Mucosa of descending colon (tissue), 3 donors: ENCODE measurements at regions not wholly inside any gene's neighbourhood (a gene's known extent, or its start where the extent isn't known, plus 50 kb on each side); places are given as distances from the start of the nearest gene placed in this dataset.
A peak's percentile ranks its signal among the peaks of the same experiment; 100 is the strongest.

Experiments used
- ATAC-seq: fragments of 200-7000 bp; cut with Tn5 transposase; one replicate; pipeline ENCODE4 v1.9.1; 2020; ENCODE audit warnings: mild to moderate bottlenecking, moderate library complexity
- DNase-seq, 3 donors: peaks; one replicate each; pipeline ENCODE4 v3.0.0-alpha.2; 2020
- H3K36me3 ChIP-seq: fragments of 200-600 bp; one replicate; pipeline ENCODE4 v1.8.0; 2021; ENCODE audit warnings: low read depth, mild to moderate bottlenecking
- H3K4me1 ChIP-seq: fragments of 200-600 bp; one replicate; pipeline ENCODE4 v1.8.0; 2021; ENCODE audit warnings: low read depth, mild to moderate bottlenecking
- H3K4me3 ChIP-seq: fragments of 200-600 bp; one replicate; pipeline ENCODE4 v1.8.0; 2021; ENCODE audit warnings: mild to moderate bottlenecking
- H3K9me3 ChIP-seq: fragments of 200-600 bp; one replicate; pipeline ENCODE4 v1.8.0; 2021; ENCODE audit warnings: mild to moderate bottlenecking
- intact Hi-C, 2 donors: fragments of 100-400 bp; cut with DNase I in 1 of 2; cut with micrococcal nuclease in 1 of 2; formaldehyde crosslinking; loops; one replicate each; pipeline versions ENCODE4 v1.11.0 to v1.11.1; 2022; cut with DNase I, micrococcal nuclease
- TF ChIP-seq, protein P1 (sequence below): fragments of 200-600 bp; IDR thresholded peaks from one replicate; pipeline ENCODE4 v1.8.0; 2022; ENCODE audit warnings: antibody characterized with exemption, mild to moderate bottlenecking
- donor health status: DM: no; HTN: no; CAD: no; lungs with moderate emphysema.
- donor health status: DM: no; HTN: no; CAD: no.
- donor health status: DM: no; HTN: yes; CAD: no.

- no peak overlapping the region for H3K4me3 ChIP-seq
- no peak for ATAC-seq
- H3K36me3 ChIP-seq, result no peaks in the 10 kb centered on the region
- TF ChIP-seq, protein P1, sequence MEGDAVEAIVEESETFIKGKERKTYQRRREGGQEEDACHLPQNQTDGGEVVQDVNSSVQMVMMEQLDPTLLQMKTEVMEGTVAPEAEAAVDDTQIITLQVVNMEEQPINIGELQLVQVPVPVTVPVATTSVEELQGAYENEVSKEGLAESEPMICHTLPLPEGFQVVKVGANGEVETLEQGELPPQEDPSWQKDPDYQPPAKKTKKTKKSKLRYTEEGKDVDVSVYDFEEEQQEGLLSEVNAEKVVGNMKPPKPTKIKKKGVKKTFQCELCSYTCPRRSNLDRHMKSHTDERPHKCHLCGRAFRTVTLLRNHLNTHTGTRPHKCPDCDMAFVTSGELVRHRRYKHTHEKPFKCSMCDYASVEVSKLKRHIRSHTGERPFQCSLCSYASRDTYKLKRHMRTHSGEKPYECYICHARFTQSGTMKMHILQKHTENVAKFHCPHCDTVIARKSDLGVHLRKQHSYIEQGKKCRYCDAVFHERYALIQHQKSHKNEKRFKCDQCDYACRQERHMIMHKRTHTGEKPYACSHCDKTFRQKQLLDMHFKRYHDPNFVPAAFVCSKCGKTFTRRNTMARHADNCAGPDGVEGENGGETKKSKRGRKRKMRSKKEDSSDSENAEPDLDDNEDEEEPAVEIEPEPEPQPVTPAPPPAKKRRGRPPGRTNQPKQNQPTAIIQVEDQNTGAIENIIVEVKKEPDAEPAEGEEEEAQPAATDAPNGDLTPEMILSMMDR, result no peak
- DNase-seq, result no peak
- no peaks in the 10 kb centered on the region for H3K9me3 ChIP-seq
- intact Hi-C loops, result no loop called here
- H3K4me1 ChIP-seq, result no peaks in the 10 kb centered on the region
Observed at GRCh38 chr9:119522381-119522780, 153.1 kb upstream of the BRINP1 start.

- Histone ChIP-seq H3K4me3 (no peak overlapping the region), H3K36me3 (no peaks in the 10 kb centered on the region), H3K9me3 (no peaks in the 10 kb centered on the region), H3K4me1 (no peaks in the 10 kb centered on the region)
- TF ChIP-seq, protein P1, result no peak
- peak in 1 of 3 donors; percentile 13 for DNase-seq
- peak; percentile 34 for ATAC-seq
- intact Hi-C loops, result no loop called here
Observed at GRCh38 chr9:119509291-119509905, 140.2 kb upstream of the BRINP1 start.

DNA sequence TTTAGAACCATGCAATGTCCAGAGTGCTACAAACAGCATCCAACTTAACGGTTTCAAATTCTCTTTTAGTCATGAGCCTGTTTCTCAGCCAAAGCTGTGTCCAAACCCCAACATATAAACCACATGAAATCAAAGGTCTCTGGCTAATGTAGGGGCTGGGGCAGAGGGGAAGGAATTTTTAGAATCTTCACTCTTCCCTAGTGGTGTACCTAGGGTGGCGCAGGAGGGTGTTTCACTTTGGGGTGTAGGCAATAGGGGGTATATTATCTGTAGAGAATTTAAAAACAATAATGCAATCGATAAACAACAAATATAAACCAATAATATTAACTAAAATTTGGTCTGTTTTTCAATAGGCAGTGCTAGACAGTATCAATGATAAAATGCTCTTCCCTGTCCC, 132.1 kb upstream of the BRINP1 start:
- TF ChIP-seq, protein P1, result no peak
- DNase-seq, result no peak
- Histone ChIP-seq H3K9me3 (no peaks in the 10 kb centered on the region), H3K4me3 (no peak overlapping the region), H3K4me1 (no peaks in the 10 kb centered on the region), H3K36me3 (no peaks in the 10 kb centered on the region)
- no peak for ATAC-seq
- intact Hi-C loops, result no loop called here

GRCh38 chr9:119500072-119500771, 131.0 kb upstream of the BRINP1 start:
- Histone ChIP-seq H3K4me3 (no peak overlapping the region), H3K9me3 (no peaks in the 10 kb centered on the region), H3K36me3 (no peaks in the 10 kb centered on the region), H3K4me1 (no peaks in the 10 kb centered on the region)
- intact Hi-C loops, result no loop called here
- no peak for ATAC-seq
- TF ChIP-seq, protein P1, result no peak
- DNase-seq, result no peak

GRCh38 chr9:119487118-119487827, 118.0 kb upstream of the BRINP1 start:
- Histone ChIP-seq H3K4me3 (no peak overlapping the region), H3K36me3 (no peaks in the 10 kb centered on the region), H3K4me1 (no peaks in the 10 kb centered on the region), H3K9me3 (no peaks in the 10 kb centered on the region)
- DNase-seq (no peak), ATAC-seq (no peak)
- intact Hi-C loops, result no loop called here
- TF ChIP-seq, protein P1, result no peak
